GM18520 (cell line): ENCODE measurements at regions not wholly inside any gene's neighbourhood (a gene's known extent, or its start where the extent isn't known, plus 50 kb on each side); places are given as distances from the start of the nearest gene placed in this dataset.

Experiments used
- ATAC-seq: cut with Tn5 transposase; IDR thresholded peaks from one replicate; pipeline ENCODE4 v1.9.1; 2021; ENCODE audit not compliant: unreplicated experiment

- no peak for ATAC-seq
Measured at GRCh38 chr5:4661326-4661725, 478.8 kb upstream of the ADAMTS16 start.

GRCh38 chr5:4661836-4662235 lies 478.3 kb upstream of the ADAMTS16 start:
- ATAC-seq: no peak

GRCh38 chr5:4662756-4663155 lies 477.4 kb upstream of the ADAMTS16 start:
- ATAC-seq: no peak

GRCh38 chr5:4665911-4666310 lies 474.2 kb upstream of the ADAMTS16 start:
- ATAC-seq: no peak

GRCh38 chr5:4674166-4674565 lies 466.0 kb upstream of the ADAMTS16 start:
- no peak for ATAC-seq

- ATAC-seq: no peak
Measured at GRCh38 chr5:4676934-4677333, 463.2 kb upstream of the ADAMTS16 start.

GRCh38 chr5:4684946-4685345 lies 455.2 kb upstream of the ADAMTS16 start:
- no peak for ATAC-seq

GRCh38 chr5:4698596-4698995 lies 441.5 kb upstream of the ADAMTS16 start:
- no peak for ATAC-seq

- ATAC-seq: no peak
Measured at GRCh38 chr5:4699592-4699991, 440.5 kb upstream of the ADAMTS16 start.

GRCh38 chr5:4700069-4700468 lies 440.1 kb upstream of the ADAMTS16 start:
- ATAC-seq: no peak

GRCh38 chr5:4700871-4701270 lies 439.3 kb upstream of the ADAMTS16 start:
- no peak for ATAC-seq

GRCh38 chr5:4703931-4704458 lies 436.1 kb upstream of the ADAMTS16 start:
- ATAC-seq: no peak

- ATAC-seq: no peak
Measured at GRCh38 chr5:4704951-4705350, 435.2 kb upstream of the ADAMTS16 start.

GRCh38 chr5:4716781-4717180 lies 423.3 kb upstream of the ADAMTS16 start:
- no peak for ATAC-seq

- ATAC-seq: no peak
Measured at GRCh38 chr5:4717446-4717845, 422.7 kb upstream of the ADAMTS16 start.

- no peak for ATAC-seq
Measured at GRCh38 chr5:4720831-4721230, 419.3 kb upstream of the ADAMTS16 start.

GRCh38 chr5:4722886-4723285 lies 417.2 kb upstream of the ADAMTS16 start:
- ATAC-seq: no peak

GRCh38 chr5:4725594-4725993 lies 414.5 kb upstream of the ADAMTS16 start:
- no peak for ATAC-seq

GRCh38 chr5:4730279-4730678 lies 409.9 kb upstream of the ADAMTS16 start:
- ATAC-seq: no peak

- no peak for ATAC-seq
Measured at GRCh38 chr5:4734348-4734747, 405.8 kb upstream of the ADAMTS16 start.

GRCh38 chr5:4735261-4735660 lies 404.9 kb upstream of the ADAMTS16 start:
- no peak for ATAC-seq

- no peak for ATAC-seq
Measured at GRCh38 chr5:4737868-4738267, 402.3 kb upstream of the ADAMTS16 start.

- ATAC-seq: no peak
Measured at GRCh38 chr5:4738298-4738697, 401.8 kb upstream of the ADAMTS16 start.

- ATAC-seq: no peak
Measured at GRCh38 chr5:4740156-4740555, 400.0 kb upstream of the ADAMTS16 start.
